Kidney (tissue), 13 donors: ENCODE measurements at regions not wholly inside any gene's neighbourhood (a gene's known extent, or its start where the extent isn't known, plus 50 kb on each side); places are given as distances from the start of the nearest gene placed in this dataset.

Experiments used
- DNase-seq, 5 donors: peaks; one replicate each; pipeline ENCODE4 v3.0.0-alpha.2; 2013 to 2020
- FAIRE-seq: peaks from 2 replicates; lab custom pipeline; 2012; peaks lifted over from hg19 to GRCh38; lab: Jason Lieb, UNC
- H3K27ac ChIP-seq, 2 donors: one replicate each; pipeline ENCODE4 v1.7.0; 2013; ENCODE audit warnings: low read depth in 2 of 2, low read length in 2 of 2, inconsistent platforms in 1 of 2
- H3K27me3 ChIP-seq: one replicate; pipeline ENCODE4 v1.7.1; 2013; ENCODE audit warnings: low read length, inconsistent platforms; ENCODE audit not compliant: control insufficient read depth, insufficient read depth
- H3K36me3 ChIP-seq, 3 donors: one replicate each; pipeline versions ENCODE4 v1.7.0 to v1.7.1; 2013; ENCODE audit warnings: low read length in 3 of 3, control low read depth in 1 of 3, inconsistent platforms in 1 of 3; ENCODE audit not compliant: insufficient read depth in 3 of 3, control insufficient read depth in 2 of 3
- H3K4me1 ChIP-seq, 3 donors: one replicate each; pipeline versions ENCODE4 v1.7.0 to v1.7.1; 2013; ENCODE audit warnings: low read length in 3 of 3, inconsistent platforms in 1 of 3, low read depth in 1 of 3; ENCODE audit not compliant: control insufficient read depth in 2 of 3, insufficient read depth in 2 of 3
- H3K4me3 ChIP-seq, 3 donors: one replicate each; pipeline versions ENCODE4 v1.7.0 to v1.8.1; 2013; ENCODE audit warnings: low read length in 3 of 3, control low read depth in 1 of 3, inconsistent platforms in 1 of 3
- H3K9ac ChIP-seq, 3 donors: one replicate each; pipeline versions ENCODE4 v1.7.0 to v1.7.1; 2013; ENCODE audit warnings: low read length in 3 of 3, control low read depth in 1 of 3, inconsistent platforms in 1 of 3
- H3K9me3 ChIP-seq, 3 donors: one replicate each; pipeline versions ENCODE4 v1.7.0 to v1.7.1; 2013; ENCODE audit warnings: low read length in 3 of 3, control low read depth in 1 of 3, inconsistent platforms in 1 of 3; ENCODE audit not compliant: control insufficient read depth in 2 of 3, insufficient read depth in 1 of 3
- intact Hi-C: fragments of 100-400 bp; cut with DNase I; formaldehyde crosslinking; loops from one replicate; pipeline ENCODE4 v1.11.1; 2022
- TF ChIP-seq, protein P1 (sequence below): IDR thresholded peaks from 3 replicates; pipeline ENCODE4 v1.5.1; 2012; ENCODE audit warnings: mild to moderate bottlenecking, moderate library complexity, borderline replicate concordance; ENCODE audit not compliant: insufficient read depth; ENCODE audit errors: extremely low read depth
- donor health status: control.
- donor health status: control.
- donor health status: control.
- donor health status: control.
- donor health status: control.
- donor health status: DM: yes; HTN: yes; CAD: no.
- donor health status: Normal renal cell carcinoma (clear cell type).

DNA sequence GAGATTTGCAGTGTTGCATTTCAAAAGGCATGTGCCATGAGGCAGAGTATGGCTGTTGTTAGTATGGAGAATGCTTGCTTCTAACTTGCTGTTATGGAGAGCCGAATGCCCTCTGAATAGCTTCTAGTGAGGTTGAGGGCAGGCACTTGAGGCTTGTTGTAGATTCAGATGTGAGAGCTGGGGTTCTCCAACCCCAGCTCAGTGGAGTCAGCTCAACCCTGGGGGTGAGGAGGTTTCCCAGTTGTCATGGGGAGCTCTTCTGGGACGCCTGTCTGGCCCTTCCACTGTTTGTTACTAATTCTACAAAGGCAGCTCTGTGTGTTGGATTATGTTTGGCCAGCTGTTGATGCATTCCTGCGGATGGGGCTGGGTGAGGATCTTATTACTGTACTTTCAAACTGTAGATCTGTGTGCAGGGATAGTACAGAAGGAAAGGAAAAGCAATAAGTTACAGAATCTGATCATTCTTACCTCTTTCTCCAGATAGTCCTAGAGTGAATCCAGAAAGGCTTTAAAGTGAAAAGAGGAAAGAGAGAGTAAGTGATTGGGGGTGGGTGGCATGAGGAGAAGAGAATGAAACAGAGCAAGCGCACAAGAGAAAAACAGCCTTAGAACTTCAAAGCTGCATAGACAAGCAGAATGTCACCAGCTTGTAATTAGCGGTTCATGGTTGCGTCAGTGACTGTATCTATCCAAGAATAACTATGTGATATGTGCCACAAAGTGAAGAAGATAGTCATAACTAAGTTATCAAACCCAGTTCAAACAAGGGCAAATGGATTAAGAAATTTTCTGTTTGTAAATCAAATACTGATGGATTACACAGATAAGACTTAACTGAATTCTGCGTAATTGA, 148.7 kb downstream of the PRL start:
- DNase-seq (peak; percentile 54 to 96 (median 90)), FAIRE-seq (no peak)
- H3K27me3 ChIP-seq: no peaks in the 10 kb centered on the region
- peak overlapping the region; percentile 26 to 33 for H3K27ac ChIP-seq
- peak overlapping the region in 1 of 3 donors; percentile 44 for H3K9ac ChIP-seq
- H3K36me3 ChIP-seq: no peaks in the 10 kb centered on the region
- TF ChIP-seq, protein P1, sequence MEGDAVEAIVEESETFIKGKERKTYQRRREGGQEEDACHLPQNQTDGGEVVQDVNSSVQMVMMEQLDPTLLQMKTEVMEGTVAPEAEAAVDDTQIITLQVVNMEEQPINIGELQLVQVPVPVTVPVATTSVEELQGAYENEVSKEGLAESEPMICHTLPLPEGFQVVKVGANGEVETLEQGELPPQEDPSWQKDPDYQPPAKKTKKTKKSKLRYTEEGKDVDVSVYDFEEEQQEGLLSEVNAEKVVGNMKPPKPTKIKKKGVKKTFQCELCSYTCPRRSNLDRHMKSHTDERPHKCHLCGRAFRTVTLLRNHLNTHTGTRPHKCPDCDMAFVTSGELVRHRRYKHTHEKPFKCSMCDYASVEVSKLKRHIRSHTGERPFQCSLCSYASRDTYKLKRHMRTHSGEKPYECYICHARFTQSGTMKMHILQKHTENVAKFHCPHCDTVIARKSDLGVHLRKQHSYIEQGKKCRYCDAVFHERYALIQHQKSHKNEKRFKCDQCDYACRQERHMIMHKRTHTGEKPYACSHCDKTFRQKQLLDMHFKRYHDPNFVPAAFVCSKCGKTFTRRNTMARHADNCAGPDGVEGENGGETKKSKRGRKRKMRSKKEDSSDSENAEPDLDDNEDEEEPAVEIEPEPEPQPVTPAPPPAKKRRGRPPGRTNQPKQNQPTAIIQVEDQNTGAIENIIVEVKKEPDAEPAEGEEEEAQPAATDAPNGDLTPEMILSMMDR: no peak
- intact Hi-C loops: no loop called here
- peak overlapping the region in 2 of 3 donors; percentile 8 to 67 for H3K4me3 ChIP-seq
- no peaks in the 10 kb centered on the region for H3K9me3 ChIP-seq
- peaks cover 23 to 32% (median 29%) of the 10 kb centered on the region in 3 donors for H3K4me1 ChIP-seq

DNA sequence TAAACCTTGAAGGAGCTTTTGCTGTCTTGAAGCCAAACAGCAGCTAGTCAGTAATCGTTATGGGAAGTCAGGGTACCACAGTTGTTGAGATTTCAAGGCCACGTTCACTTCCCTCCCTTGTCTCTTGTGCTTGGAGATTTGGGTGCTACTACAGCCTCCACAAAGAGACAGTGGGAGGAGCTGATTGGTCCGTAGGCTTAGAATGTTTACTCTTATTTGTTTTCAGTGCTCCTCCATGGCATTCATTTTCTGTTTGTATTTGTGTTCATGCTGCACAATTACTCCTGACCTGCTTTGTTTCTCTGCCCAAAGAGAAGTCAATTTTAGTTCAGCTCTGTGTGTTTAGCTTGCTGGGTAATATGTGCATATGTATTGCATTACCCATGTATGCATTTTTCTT, 147.7 kb downstream of the PRL start:
- TF ChIP-seq, protein P1: no peak
- H3K4me3 ChIP-seq: peak overlapping the region in 2 of 3 donors; percentile 13 to 28
- H3K9ac ChIP-seq: no peak overlapping the region
- FAIRE-seq (no peak), DNase-seq (peak in 2 of 5 donors; percentile 43 to 44)
- H3K27me3 ChIP-seq: no peaks in the 10 kb centered on the region
- H3K36me3 ChIP-seq: no peaks in the 10 kb centered on the region
- intact Hi-C loops: no loop called here
- H3K27ac ChIP-seq: peak overlapping the region in 1 of 2 donors; percentile 16
- H3K9me3 ChIP-seq: no peaks in the 10 kb centered on the region
- peaks cover 23 to 32% (median 29%) of the 10 kb centered on the region in 3 donors for H3K4me1 ChIP-seq

DNA sequence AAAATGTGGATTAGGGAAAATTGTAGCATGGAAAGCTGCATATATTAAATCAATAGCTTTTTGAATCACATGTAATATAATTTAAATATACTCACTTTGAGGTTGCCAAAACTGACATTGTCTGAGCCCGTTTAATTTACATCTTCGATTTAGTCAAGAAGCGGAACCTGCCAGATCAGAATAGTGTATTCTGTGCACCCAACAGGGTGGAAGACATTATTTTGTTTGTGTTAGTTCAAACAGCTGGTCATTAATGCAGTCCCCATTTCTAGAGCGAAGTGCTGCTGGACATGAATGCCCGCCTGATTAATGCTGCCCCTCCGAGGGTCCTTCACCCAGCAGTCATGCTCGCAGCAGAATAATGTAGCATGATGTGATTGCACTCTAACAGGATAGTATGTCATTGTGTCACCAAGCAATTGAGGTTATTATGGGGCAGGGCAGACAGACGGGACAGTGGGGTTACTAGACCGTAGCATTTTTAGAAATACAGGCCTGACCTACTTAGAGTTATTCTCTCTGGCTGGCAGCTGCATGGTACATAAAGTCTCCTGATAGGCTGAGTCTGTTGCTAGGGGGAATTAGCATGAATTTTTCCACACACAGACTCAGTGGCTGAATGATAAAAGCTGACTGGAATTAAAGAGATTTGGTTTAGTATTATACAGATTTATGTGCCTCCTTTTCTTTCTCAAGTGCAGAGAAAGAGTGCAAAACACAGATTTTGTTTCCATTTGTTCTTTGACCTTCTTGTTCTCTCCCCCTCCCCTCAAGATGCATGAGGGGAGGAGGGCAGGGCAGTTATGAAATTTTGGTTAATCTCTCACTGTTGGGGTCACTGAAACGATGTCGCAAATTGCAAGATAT, 147.1 kb downstream of the PRL start:
- TF ChIP-seq, protein P1: no peak
- Histone ChIP-seq H3K27ac (peak overlapping the region in 1 of 2 donors; percentile 36), H3K9ac (no peak overlapping the region), H3K27me3 (no peaks in the 10 kb centered on the region), H3K9me3 (no peaks in the 10 kb centered on the region), H3K4me3 (peak overlapping the region in 1 of 3 donors; percentile 13), H3K36me3 (no peaks in the 10 kb centered on the region), H3K4me1 (peaks cover 23 to 32% (median 29%) of the 10 kb centered on the region in 3 donors)
- intact Hi-C loops: no loop called here
- peak in 4 of 5 donors; percentile 73 to 92 (median 86) for DNase-seq
- no peak for FAIRE-seq
